ENCODE measurements at regions not wholly inside any gene's neighbourhood (a gene's known extent, or its start where the extent isn't known, plus 50 kb on each side); places are given as distances from the start of the nearest gene placed in this dataset.

GRCh38 chr12:78473561-78473960 is 391.0 kb upstream of the SYT1 start:
- no TSS peak for BruUV-seq (replicated peaks)
- FAIRE-seq (no peak), DNase-seq (ENCODE audit: low read depth, low spot score) (no peak)
- Histone ChIP-seq H3K9ac (replicated peaks; ENCODE audit: extremely low read depth, insufficient read depth, low read length) (no peak overlapping the region), H3K9me3 (replicated peaks; ENCODE audit: control insufficient read depth, insufficient read depth, low read length) (no peaks in the 10 kb centered on the region), H4K20me1 (replicated peaks; ENCODE audit: control insufficient read depth, extremely low read depth, insufficient read depth, low read length) (no peaks in the 10 kb centered on the region), H3K9me1 (replicated peaks; ENCODE audit: control insufficient read depth, extremely low read depth, insufficient read depth, low read length) (no peaks in the 10 kb centered on the region), H3K27ac (ENCODE audit: insufficient read depth, low read depth, low read length) (no peak overlapping the region), H2AFZ (ENCODE audit: low read depth, low read length) (no peak overlapping the region), H3K4me3 (replicated peaks in 1 of 3; ENCODE audit: insufficient read depth in 1 of 3, low read depth in 1 of 3, low read length in 3 of 3) (no peak overlapping the region), H3K36me3 (ENCODE audit: control insufficient read depth in 2 of 2, extremely low read depth in 1 of 2, insufficient read depth in 2 of 2, low read length in 2 of 2) (no peaks in the 10 kb centered on the region), H3K4me1 (ENCODE audit: control insufficient read depth, extremely low read depth, insufficient read depth, low read length) (no peaks in the 10 kb centered on the region), H3K79me2 (ENCODE audit: control insufficient read depth, insufficient read depth, low read length) (no peaks in the 10 kb centered on the region), H3K4me2 (ENCODE audit: insufficient read depth, low read length) (no peak overlapping the region), H3K27me3 (ENCODE audit: control insufficient read depth in 2 of 2, insufficient read depth in 2 of 2, low read length in 2 of 2) (peaks cover 4 to 8% of the 10 kb centered on the region in 2 experiments)
- POLR2A ChIA-PET = no interaction called here
- no peak for TF ChIP-seq JUN (IDR thresholded peaks at IDR 0.05; ENCODE audit: borderline replicate concordance, insufficient read depth, insufficient read length, low read depth)
- TF ChIP-seq FOS (IDR thresholded peaks at IDR 0.05; ENCODE audit: borderline replicate concordance, insufficient read depth, low read length) = no peak
- TF ChIP-seq POLR2A (IDR thresholded peaks at IDR 0.05; ENCODE audit: low read depth, low read length) = no peak
- TF ChIP-seq, protein P1, sequence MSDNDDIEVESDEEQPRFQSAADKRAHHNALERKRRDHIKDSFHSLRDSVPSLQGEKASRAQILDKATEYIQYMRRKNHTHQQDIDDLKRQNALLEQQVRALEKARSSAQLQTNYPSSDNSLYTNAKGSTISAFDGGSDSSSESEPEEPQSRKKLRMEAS (IDR thresholded peaks at IDR 0.05; ENCODE audit: insufficient read depth, insufficient read length) = no peak
- no peak for TF ChIP-seq MYC (IDR thresholded peaks at IDR 0.05; ENCODE audit: low read depth, low read length)
- TF ChIP-seq, protein P2, sequence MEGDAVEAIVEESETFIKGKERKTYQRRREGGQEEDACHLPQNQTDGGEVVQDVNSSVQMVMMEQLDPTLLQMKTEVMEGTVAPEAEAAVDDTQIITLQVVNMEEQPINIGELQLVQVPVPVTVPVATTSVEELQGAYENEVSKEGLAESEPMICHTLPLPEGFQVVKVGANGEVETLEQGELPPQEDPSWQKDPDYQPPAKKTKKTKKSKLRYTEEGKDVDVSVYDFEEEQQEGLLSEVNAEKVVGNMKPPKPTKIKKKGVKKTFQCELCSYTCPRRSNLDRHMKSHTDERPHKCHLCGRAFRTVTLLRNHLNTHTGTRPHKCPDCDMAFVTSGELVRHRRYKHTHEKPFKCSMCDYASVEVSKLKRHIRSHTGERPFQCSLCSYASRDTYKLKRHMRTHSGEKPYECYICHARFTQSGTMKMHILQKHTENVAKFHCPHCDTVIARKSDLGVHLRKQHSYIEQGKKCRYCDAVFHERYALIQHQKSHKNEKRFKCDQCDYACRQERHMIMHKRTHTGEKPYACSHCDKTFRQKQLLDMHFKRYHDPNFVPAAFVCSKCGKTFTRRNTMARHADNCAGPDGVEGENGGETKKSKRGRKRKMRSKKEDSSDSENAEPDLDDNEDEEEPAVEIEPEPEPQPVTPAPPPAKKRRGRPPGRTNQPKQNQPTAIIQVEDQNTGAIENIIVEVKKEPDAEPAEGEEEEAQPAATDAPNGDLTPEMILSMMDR (IDR thresholded peaks at IDR 0.05; ENCODE audit: extremely low read depth in 1 of 2, insufficient read depth in 1 of 2, low read depth in 1 of 2, low read length in 2 of 2) = no peak
- CTCF ChIA-PET = interaction anchor here (0.9 to 1.7 kb wide), 4 partner anchors 11 to 701 kb away, joined by 3 to 8 read pairs (median 3); no protein-coding TSS in a partner anchor
- intact Hi-C loops (cut with micrococcal nuclease) (loop anchor here (10.0 kb wide), 1 partner anchor 391 kb away; the partner anchor contains the start of gene SYT1), dilution Hi-C loops (cut with MboI; ENCODE audit: extremely low pct_ligation_motif_present, low sequenced_read_pairs) (no loop called here)
